ENCODE measurements at regions not wholly inside any gene's neighbourhood (a gene's known extent, or its start where the extent isn't known, plus 50 kb on each side); places are given as distances from the start of the nearest gene placed in this dataset.

DNA sequence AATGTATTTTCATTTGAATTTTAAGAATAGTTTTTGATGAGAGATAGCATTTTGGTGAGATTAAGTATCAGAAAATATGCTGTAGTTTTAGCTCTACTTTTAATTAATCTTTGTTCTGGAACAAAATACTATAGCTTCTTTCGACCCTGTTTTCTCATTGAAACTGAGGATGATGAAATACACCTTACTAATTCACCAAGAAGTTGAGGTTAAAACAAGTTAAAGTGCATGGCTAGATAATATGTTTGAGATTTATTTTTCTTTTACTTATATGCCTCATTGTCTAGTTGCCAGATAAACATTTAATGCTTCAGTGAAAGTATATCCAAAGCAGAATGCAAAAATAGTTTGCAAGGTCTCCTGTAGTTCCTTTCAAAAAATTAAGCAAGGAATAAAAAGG, 140.1 kb upstream of the KCNN2 start:
- TF ChIP-seq POLR2A (IDR thresholded peaks at IDR 0.05) (no peak), CTCF (IDR thresholded peaks at IDR 0.05) (no peak)

Measured in right lobe of liver (tissue), 4 donors.